PC-9 (cell line): ENCODE measurements at regions not wholly inside any gene's neighbourhood (a gene's known extent, or its start where the extent isn't known, plus 50 kb on each side); places are given as distances from the start of the nearest gene placed in this dataset.

Experiments used
- CTCF ChIP-seq: fragments of 200-600 bp; sonication (generic); conservative IDR thresholded peaks from 2 replicates; pipeline ENCODE4 v1.6.1; 2017; ENCODE audit warnings: mixed run types, antibody characterized with exemption, mild to moderate bottlenecking, moderate library complexity
- EZH2 ChIP-seq: fragments of 200-600 bp; sonication (generic); IDR thresholded peaks from 2 replicates; pipeline ENCODE4 v1.8.0; 2017; ENCODE audit warnings: antibody characterized with exemption, low read depth

- TF ChIP-seq CTCF, result no peak
- TF ChIP-seq EZH2, result no peak
These were observed 85.6 kb upstream of the MEF2A start for GRCh38 chr15:99480016-99480810.
